ENCODE measurements at regions not wholly inside any gene's neighbourhood (a gene's known extent, or its start where the extent isn't known, plus 50 kb on each side); places are given as distances from the start of the nearest gene placed in this dataset.

- FAIRE-seq = no peak
Measured at GRCh38 chr2:147394179-147394790, 450.5 kb upstream of the ACVR2A start.

GRCh38 chr2:147392180-147392579, 452.6 kb upstream of the ACVR2A start:
- no peak for FAIRE-seq

GRCh38 chr2:147390475-147390874, 454.4 kb upstream of the ACVR2A start:
- no peak for FAIRE-seq

- FAIRE-seq = no peak
Measured at GRCh38 chr2:147389218-147389617, 455.6 kb upstream of the ACVR2A start.

- no peak for FAIRE-seq
Measured at GRCh38 chr2:147388217-147388616, 456.6 kb upstream of the ACVR2A start.

GRCh38 chr2:147386284-147386683, 458.5 kb upstream of the ACVR2A start:
- FAIRE-seq = no peak

- FAIRE-seq = no peak
Measured at GRCh38 chr2:147385600-147385999, 459.2 kb upstream of the ACVR2A start.

GRCh38 chr2:147384659-147385058, 460.2 kb upstream of the ACVR2A start:
- no peak for FAIRE-seq

- no peak for FAIRE-seq
Measured at GRCh38 chr2:147382322-147382948, 462.4 kb upstream of the ACVR2A start.

- no peak for FAIRE-seq
Measured at GRCh38 chr2:147378403-147378802, 466.4 kb upstream of the ACVR2A start.

GRCh38 chr2:147375073-147375472, 469.8 kb upstream of the ACVR2A start:
- FAIRE-seq = no peak

- no peak for FAIRE-seq
Measured at GRCh38 chr2:147374423-147374811, 470.4 kb upstream of the ACVR2A start.

- FAIRE-seq = no peak
Measured at GRCh38 chr2:147373800-147374422, 470.9 kb upstream of the ACVR2A start.

GRCh38 chr2:147368306-147368705, 476.5 kb upstream of the ACVR2A start:
- FAIRE-seq = no peak

GRCh38 chr2:147366279-147366678, 478.6 kb upstream of the ACVR2A start:
- no peak for FAIRE-seq

GRCh38 chr2:147365622-147366021, 479.2 kb upstream of the ACVR2A start:
- FAIRE-seq = no peak

GRCh38 chr2:147364597-147364996, 480.2 kb upstream of the ACVR2A start:
- no peak for FAIRE-seq

GRCh38 chr2:147363181-147363580, 481.6 kb upstream of the ACVR2A start:
- no peak for FAIRE-seq

- no peak for FAIRE-seq
Measured at GRCh38 chr2:147358375-147358774, 486.5 kb upstream of the ACVR2A start.

GRCh38 chr2:147356157-147356556, 488.7 kb upstream of the ACVR2A start:
- no peak for FAIRE-seq

- FAIRE-seq = no peak
Measured at GRCh38 chr2:147355706-147356105, 489.1 kb upstream of the ACVR2A start.

GRCh38 chr2:147353072-147353381, 491.8 kb upstream of the ACVR2A start:
- no peak for FAIRE-seq

- no peak for FAIRE-seq
Measured at GRCh38 chr2:147352264-147353071, 492.4 kb upstream of the ACVR2A start.

GRCh38 chr2:147351784-147352183, 493.0 kb upstream of the ACVR2A start:
- no peak for FAIRE-seq

Measured in G401.6 (cell line).